Thyroid gland (tissue), 4 donors: ENCODE measurements at regions not wholly inside any gene's neighbourhood (a gene's known extent, or its start where the extent isn't known, plus 50 kb on each side); places are given as distances from the start of the nearest gene placed in this dataset.
"Not testable (repeated sequence)": the region's sequence is repeated elsewhere in the genome, so short reads cannot be mapped to it uniquely, and the experiment has no call there.

Experiments used
- POLR2A ChIP-seq, 2 donors: fragments of 450-650 bp; IDR thresholded peaks; one replicate each; pipeline ENCODE4 v1.6.1; 2017; ENCODE audit warnings: antibody characterized with exemption in 2 of 2, mild to moderate bottlenecking in 2 of 2, moderate library complexity in 1 of 2
- TF ChIP-seq, protein P1 (sequence below), 6 experiments: fragments of 200-600 bp in 3 of 6; fragments of 450-650 bp in 3 of 6; sonication (generic) in 3 of 6; IDR thresholded peaks; one replicate each; pipeline ENCODE4 v1.5.1; 2016 to 2019; ENCODE audit warnings: antibody characterized with exemption in 6 of 6, mild to moderate bottlenecking in 2 of 6, inconsistent platforms in 1 of 6, moderate library complexity in 1 of 6

GRCh38 chr22:11599456-11599855 lies 3928.5 kb upstream of the OR11H1 start:
- TF ChIP-seq, protein P1, sequence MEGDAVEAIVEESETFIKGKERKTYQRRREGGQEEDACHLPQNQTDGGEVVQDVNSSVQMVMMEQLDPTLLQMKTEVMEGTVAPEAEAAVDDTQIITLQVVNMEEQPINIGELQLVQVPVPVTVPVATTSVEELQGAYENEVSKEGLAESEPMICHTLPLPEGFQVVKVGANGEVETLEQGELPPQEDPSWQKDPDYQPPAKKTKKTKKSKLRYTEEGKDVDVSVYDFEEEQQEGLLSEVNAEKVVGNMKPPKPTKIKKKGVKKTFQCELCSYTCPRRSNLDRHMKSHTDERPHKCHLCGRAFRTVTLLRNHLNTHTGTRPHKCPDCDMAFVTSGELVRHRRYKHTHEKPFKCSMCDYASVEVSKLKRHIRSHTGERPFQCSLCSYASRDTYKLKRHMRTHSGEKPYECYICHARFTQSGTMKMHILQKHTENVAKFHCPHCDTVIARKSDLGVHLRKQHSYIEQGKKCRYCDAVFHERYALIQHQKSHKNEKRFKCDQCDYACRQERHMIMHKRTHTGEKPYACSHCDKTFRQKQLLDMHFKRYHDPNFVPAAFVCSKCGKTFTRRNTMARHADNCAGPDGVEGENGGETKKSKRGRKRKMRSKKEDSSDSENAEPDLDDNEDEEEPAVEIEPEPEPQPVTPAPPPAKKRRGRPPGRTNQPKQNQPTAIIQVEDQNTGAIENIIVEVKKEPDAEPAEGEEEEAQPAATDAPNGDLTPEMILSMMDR (IDR thresholded peaks at IDR 0.05), result not testable (repeated sequence)
- TF ChIP-seq POLR2A (IDR thresholded peaks at IDR 0.05), result not testable (repeated sequence)
